Subcutaneous abdominal adipose tissue (tissue), 5 donors: ENCODE measurements at regions not wholly inside any gene's neighbourhood (a gene's known extent, or its start where the extent isn't known, plus 50 kb on each side); places are given as distances from the start of the nearest gene placed in this dataset.

Experiments used
- H3K27ac ChIP-seq: one replicate; pipeline ENCODE4 v1.7.0; 2013; ENCODE audit warnings: low read depth, mild to moderate bottlenecking, inconsistent platforms, low read length, moderate library complexity
- H3K27me3 ChIP-seq, 5 donors: one replicate each; pipeline ENCODE4 v1.7.0; 2013; ENCODE audit warnings: low read length in 5 of 5, inconsistent platforms in 1 of 5; ENCODE audit not compliant: control insufficient read depth in 5 of 5, insufficient read depth in 4 of 5
- H3K36me3 ChIP-seq, 5 donors: one replicate each; pipeline ENCODE4 v1.7.0; 2013; ENCODE audit warnings: low read length in 5 of 5; ENCODE audit not compliant: control insufficient read depth in 5 of 5, insufficient read depth in 5 of 5
- H3K4me1 ChIP-seq, 5 donors: one replicate each; pipeline ENCODE4 v1.7.0; 2013; ENCODE audit warnings: low read length in 5 of 5, mild to moderate bottlenecking in 3 of 5, moderate library complexity in 1 of 5; ENCODE audit not compliant: control insufficient read depth in 5 of 5, insufficient read depth in 5 of 5
- H3K4me3 ChIP-seq, 5 donors: one replicate each; pipeline ENCODE4 v1.7.0; 2013; ENCODE audit warnings: low read length in 5 of 5, low read depth in 1 of 5
- H3K9ac ChIP-seq, 5 donors: one replicate each; pipeline ENCODE4 v1.7.0; 2013; ENCODE audit warnings: low read length in 5 of 5, mild to moderate bottlenecking in 4 of 5, moderate library complexity in 3 of 5
- H3K9me3 ChIP-seq, 5 donors: one replicate each; pipeline ENCODE4 v1.7.0; 2013; ENCODE audit warnings: low read length in 5 of 5; ENCODE audit not compliant: control insufficient read depth in 5 of 5
- donor health status: healthy.
- donor health status: healthy.
- donor health status: healthy.
- donor health status: healthy.
- donor health status: healthy.

DNA sequence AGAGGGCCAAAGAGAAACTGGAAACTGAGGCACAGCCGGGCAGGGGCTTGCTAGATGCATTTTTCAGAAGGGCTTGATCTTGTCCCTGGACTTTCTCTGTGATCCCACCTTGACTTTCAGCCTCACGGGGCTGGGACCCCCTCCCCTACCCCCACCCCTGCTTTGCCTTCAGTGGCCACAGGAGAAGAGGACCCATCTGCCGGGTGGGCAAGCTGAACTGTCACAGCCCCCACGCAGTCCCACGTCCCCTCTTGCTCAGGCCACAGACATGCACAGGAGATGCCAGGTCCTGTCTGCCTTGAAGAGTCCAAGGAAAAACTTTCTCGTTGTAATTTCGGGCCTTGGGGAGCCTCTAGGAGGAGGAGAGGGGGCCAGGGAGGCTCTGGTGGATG lies 158.9 kb downstream of the KIF26A start:
- no peak overlapping the region for H3K9ac ChIP-seq
- H3K27me3 ChIP-seq = peaks cover 6 to 30% (median 24%) of the 10 kb centered on the region in 5 donors
- H3K9me3 ChIP-seq = no peaks in the 10 kb centered on the region
- no peak overlapping the region for H3K27ac ChIP-seq
- peaks cover 0 to 28% (median 5%) of the 10 kb centered on the region in 5 donors for H3K4me1 ChIP-seq
- H3K4me3 ChIP-seq = no peak overlapping the region
- no peaks in the 10 kb centered on the region for H3K36me3 ChIP-seq

GRCh38 chr14:104297721-104298401 lies 159.5 kb downstream of the KIF26A start:
- no peak overlapping the region for H3K9ac ChIP-seq
- no peaks in the 10 kb centered on the region for H3K36me3 ChIP-seq
- no peak overlapping the region for H3K27ac ChIP-seq
- no peaks in the 10 kb centered on the region for H3K9me3 ChIP-seq
- no peak overlapping the region for H3K4me3 ChIP-seq
- H3K27me3 ChIP-seq = peaks cover 6 to 30% (median 22%) of the 10 kb centered on the region in 5 donors
- H3K4me1 ChIP-seq = peaks cover 0 to 28% (median 5%) of the 10 kb centered on the region in 5 donors

GRCh38 chr14:104298458-104298857 lies 160.1 kb downstream of the KIF26A start:
- Histone ChIP-seq H3K36me3 (no peaks in the 10 kb centered on the region), H3K9ac (no peak overlapping the region), H3K4me1 (peaks cover 0 to 28% (median 5%) of the 10 kb centered on the region in 5 donors), H3K27me3 (peaks cover 5 to 29% (median 23%) of the 10 kb centered on the region in 5 donors), H3K27ac (no peak overlapping the region), H3K9me3 (no peaks in the 10 kb centered on the region), H3K4me3 (no peak overlapping the region)

GRCh38 chr14:104299993-104300761 lies 161.8 kb downstream of the KIF26A start:
- H3K27me3 ChIP-seq = peaks cover 5 to 23% (median 15%) of the 10 kb centered on the region in 5 donors
- H3K4me3 ChIP-seq = no peak overlapping the region
- no peak overlapping the region for H3K9ac ChIP-seq
- peaks cover 0 to 20% (median 0%) of the 10 kb centered on the region in 5 donors for H3K4me1 ChIP-seq
- no peaks in the 10 kb centered on the region for H3K36me3 ChIP-seq
- H3K27ac ChIP-seq = no peak overlapping the region
- no peaks in the 10 kb centered on the region for H3K9me3 ChIP-seq

- Histone ChIP-seq H3K4me3 (no peak overlapping the region), H3K9me3 (no peaks in the 10 kb centered on the region), H3K27me3 (peaks cover 11 to 28% (median 14%) of the 10 kb centered on the region in 5 donors), H3K4me1 (peaks cover 0 to 9% (median 0%) of the 10 kb centered on the region in 5 donors), H3K9ac (no peak overlapping the region), H3K27ac (no peak overlapping the region), H3K36me3 (no peaks in the 10 kb centered on the region)
Observed at GRCh38 chr14:104301731-104302460, 163.5 kb downstream of the KIF26A start.

DNA sequence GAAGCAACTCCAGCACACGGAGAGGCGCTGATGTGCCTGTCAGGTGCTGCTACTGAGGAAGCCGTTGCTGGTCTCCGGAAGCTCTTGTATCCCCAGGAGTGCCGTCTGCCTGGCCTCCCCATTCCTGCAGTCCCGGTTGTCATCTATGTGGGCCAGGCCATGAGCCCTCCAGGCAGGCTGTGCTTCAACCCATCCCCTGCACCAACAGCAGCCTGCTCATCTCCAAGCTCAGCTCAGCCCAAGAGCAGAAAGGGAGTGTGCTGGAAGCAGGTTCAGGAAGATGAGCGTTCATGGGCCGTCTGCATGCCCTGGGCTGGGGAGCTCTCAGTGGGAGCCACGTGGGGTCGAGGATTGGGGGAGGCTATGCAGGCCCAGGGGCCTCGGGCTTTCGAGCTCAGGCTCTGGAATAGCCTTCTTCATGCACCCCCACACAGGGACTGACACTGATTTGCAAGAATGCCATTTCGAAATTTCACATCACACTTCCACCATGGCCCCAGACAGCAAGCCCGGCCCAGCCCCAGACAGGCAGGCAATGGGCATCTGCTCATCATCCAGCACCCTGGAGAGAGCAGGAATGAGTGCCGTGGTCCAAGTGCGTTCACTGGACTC lies 164.5 kb downstream of the KIF26A start:
- H3K27me3 ChIP-seq = peaks cover 11 to 28% (median 16%) of the 10 kb centered on the region in 5 donors
- H3K4me1 ChIP-seq = peaks cover 0 to 6% (median 0%) of the 10 kb centered on the region in 5 donors
- H3K27ac ChIP-seq = no peak overlapping the region
- no peak overlapping the region for H3K9ac ChIP-seq
- no peak overlapping the region for H3K4me3 ChIP-seq
- no peaks in the 10 kb centered on the region for H3K9me3 ChIP-seq
- H3K36me3 ChIP-seq = no peaks in the 10 kb centered on the region

DNA sequence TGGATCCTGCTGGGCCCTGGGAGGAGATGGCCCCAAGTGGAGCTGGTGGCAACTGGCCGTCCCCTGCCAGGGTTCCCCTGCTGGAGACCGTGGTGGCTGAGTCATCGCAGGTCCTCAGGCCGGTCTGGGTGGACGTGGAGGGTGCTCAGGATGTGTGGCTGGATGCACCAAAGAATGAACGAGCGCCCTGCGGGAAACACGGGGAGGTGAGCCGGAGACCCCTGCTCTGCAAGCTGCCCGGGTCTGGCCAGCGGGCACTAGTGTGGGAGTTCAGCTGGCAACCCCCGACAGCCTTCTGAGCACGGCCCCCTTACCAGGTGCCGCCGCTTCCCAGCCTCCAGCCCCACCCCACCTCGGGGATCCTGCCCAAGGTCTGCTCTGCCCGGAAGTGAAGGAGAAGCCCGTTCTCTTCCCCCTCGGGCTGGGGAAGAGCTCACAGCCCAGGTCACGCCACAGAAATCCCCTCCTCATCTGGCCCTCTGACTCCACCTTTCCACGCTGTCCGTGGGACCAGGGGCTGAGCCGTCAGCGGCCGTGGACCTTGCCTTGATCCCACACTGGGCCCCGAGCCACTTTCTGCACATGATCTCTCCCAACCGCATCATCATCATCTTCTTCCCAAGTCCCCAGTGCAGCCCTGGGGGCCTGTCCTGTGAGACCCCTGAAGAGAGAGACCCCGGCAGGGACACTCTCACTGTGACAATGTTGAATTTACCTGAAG lies 165.5 kb downstream of the KIF26A start:
- Histone ChIP-seq H3K9me3 (no peaks in the 10 kb centered on the region), H3K4me1 (peaks cover 0 to 6% (median 0%) of the 10 kb centered on the region in 5 donors), H3K9ac (no peak overlapping the region), H3K4me3 (no peak overlapping the region), H3K27me3 (peaks cover 8 to 25% (median 13%) of the 10 kb centered on the region in 5 donors), H3K27ac (no peak overlapping the region), H3K36me3 (no peaks in the 10 kb centered on the region)

DNA sequence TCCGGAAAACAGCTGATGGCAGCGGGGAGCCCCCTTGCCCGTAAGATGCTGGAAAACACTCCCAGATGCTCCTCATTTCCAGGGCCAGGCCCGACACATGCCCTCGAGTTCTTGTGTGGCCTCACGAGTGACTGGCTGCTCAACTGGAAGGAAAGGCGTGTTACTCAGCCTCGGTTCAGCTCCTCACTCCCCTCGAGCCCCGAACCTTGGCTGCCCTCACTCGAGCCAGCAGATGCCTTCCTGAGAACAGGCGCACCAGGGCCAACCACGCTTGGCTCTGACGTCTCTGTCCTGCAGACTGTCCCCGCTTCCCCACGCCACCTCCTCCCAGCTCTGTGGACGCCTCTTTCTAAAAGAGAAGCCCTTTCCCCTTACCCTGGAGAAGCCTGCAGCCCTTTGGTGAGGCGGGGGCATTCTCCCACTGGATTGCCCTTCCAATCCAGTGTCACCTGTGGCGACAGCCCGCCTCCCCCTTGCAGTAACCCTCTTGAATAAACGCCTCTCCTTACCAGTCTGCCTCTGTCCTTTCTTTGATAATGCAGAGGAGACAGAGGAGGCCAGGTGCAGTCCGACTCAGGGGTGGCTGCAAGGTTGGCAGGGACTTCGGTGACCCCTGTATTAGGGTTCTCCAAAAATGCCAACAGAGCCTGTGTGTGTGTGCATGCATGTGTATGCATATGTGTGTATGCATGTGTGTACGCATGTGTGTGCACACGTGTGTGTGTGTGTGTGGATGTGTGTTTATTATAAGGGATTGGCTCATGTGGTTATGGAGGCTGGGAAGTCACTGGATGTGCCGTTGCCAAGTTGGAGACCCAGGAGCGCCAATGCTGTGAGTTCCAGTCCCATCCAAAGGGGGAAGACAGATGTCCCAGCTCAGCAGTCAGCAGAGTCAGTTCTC lies 166.3 kb downstream of the KIF26A start:
- H3K27me3 ChIP-seq = peaks cover 8 to 25% (median 13%) of the 10 kb centered on the region in 5 donors
- H3K9me3 ChIP-seq = no peaks in the 10 kb centered on the region
- H3K9ac ChIP-seq = no peak overlapping the region
- H3K27ac ChIP-seq = no peak overlapping the region
- peaks cover 0 to 6% (median 0%) of the 10 kb centered on the region in 5 donors for H3K4me1 ChIP-seq
- H3K36me3 ChIP-seq = no peaks in the 10 kb centered on the region
- H3K4me3 ChIP-seq = no peak overlapping the region
